HEK293 (cell line): ENCODE measurements at regions not wholly inside any gene's neighbourhood (a gene's known extent, or its start where the extent isn't known, plus 50 kb on each side); places are given as distances from the start of the nearest gene placed in this dataset.

Experiments
- HOXA7 ChIP-seq: sonication (generic); formaldehyde crosslinking; IDR thresholded peaks from 2 replicates; pipeline ENCODE4 v1.8.1; 2022; ENCODE audit warnings: missing genetic modification reagents, borderline replicate concordance
- KLF16 ChIP-seq: fragments of 450-650 bp; formaldehyde crosslinking; IDR thresholded peaks from 2 replicates; pipeline ENCODE4 v1.5.1; 2017; ENCODE audit warnings: missing biosample characterization, missing genetic modification characterization
- YY1 ChIP-seq: fragments of 450-650 bp; formaldehyde crosslinking; IDR thresholded peaks from 2 replicates; pipeline ENCODE4 v1.5.1; 2018; ENCODE audit warnings: missing biosample characterization, missing genetic modification characterization
- ZNF571 ChIP-seq: fragments of 450-650 bp; formaldehyde crosslinking; IDR thresholded peaks from 2 replicates; pipeline ENCODE4 v1.5.0; 2017; ENCODE audit warnings: missing biosample characterization, missing genetic modification characterization
- ZNF670 ChIP-seq: fragments of 450-650 bp; formaldehyde crosslinking; IDR thresholded peaks from 2 replicates; pipeline ENCODE4 v1.5.1; 2016; ENCODE audit warnings: missing biosample characterization, missing genetic modification characterization, low read depth
- TF ChIP-seq, protein P1 (sequence below): fragments of 450-650 bp; formaldehyde crosslinking; IDR thresholded peaks from 2 replicates; pipeline ENCODE4 v1.5.1; 2016; ENCODE audit warnings: missing biosample characterization, missing genetic modification characterization

DNA sequence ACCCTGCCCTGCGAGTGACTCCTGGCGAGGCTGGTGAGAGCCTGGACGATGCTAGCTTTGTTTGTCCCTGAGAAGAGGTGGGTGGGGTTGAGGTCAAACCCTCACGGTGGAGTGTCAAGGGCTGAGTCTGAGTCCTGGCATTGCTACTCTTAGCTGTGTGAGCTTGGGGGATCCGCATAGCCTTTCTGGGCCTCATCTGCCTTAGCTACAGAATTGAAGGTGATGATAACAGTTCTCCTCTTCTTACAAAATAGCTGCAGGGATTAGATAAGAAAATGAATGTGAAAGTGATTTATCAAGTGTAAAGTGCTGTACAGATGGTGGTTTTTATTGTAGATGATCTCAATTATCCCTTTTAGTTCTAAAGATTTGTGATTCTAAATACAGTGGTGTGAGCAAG is 144.6 kb downstream of the LPIN1 start:
- TF ChIP-seq, protein P1, sequence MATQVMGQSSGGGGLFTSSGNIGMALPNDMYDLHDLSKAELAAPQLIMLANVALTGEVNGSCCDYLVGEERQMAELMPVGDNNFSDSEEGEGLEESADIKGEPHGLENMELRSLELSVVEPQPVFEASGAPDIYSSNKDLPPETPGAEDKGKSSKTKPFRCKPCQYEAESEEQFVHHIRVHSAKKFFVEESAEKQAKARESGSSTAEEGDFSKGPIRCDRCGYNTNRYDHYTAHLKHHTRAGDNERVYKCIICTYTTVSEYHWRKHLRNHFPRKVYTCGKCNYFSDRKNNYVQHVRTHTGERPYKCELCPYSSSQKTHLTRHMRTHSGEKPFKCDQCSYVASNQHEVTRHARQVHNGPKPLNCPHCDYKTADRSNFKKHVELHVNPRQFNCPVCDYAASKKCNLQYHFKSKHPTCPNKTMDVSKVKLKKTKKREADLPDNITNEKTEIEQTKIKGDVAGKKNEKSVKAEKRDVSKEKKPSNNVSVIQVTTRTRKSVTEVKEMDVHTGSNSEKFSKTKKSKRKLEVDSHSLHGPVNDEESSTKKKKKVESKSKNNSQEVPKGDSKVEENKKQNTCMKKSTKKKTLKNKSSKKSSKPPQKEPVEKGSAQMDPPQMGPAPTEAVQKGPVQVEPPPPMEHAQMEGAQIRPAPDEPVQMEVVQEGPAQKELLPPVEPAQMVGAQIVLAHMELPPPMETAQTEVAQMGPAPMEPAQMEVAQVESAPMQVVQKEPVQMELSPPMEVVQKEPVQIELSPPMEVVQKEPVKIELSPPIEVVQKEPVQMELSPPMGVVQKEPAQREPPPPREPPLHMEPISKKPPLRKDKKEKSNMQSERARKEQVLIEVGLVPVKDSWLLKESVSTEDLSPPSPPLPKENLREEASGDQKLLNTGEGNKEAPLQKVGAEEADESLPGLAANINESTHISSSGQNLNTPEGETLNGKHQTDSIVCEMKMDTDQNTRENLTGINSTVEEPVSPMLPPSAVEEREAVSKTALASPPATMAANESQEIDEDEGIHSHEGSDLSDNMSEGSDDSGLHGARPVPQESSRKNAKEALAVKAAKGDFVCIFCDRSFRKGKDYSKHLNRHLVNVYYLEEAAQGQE (tag by site-specific recombination): no peak
- TF ChIP-seq KLF16 (tag by site-specific recombination) (no peak), YY1 (no peak), ZNF571 (tag by site-specific recombination) (no peak), ZNF670 (no peak), HOXA7 (CRISPR knock-in tag) (no peak)
